ENCODE measurements at regions not wholly inside any gene's neighbourhood (a gene's known extent, or its start where the extent isn't known, plus 50 kb on each side); places are given as distances from the start of the nearest gene placed in this dataset.

DNA sequence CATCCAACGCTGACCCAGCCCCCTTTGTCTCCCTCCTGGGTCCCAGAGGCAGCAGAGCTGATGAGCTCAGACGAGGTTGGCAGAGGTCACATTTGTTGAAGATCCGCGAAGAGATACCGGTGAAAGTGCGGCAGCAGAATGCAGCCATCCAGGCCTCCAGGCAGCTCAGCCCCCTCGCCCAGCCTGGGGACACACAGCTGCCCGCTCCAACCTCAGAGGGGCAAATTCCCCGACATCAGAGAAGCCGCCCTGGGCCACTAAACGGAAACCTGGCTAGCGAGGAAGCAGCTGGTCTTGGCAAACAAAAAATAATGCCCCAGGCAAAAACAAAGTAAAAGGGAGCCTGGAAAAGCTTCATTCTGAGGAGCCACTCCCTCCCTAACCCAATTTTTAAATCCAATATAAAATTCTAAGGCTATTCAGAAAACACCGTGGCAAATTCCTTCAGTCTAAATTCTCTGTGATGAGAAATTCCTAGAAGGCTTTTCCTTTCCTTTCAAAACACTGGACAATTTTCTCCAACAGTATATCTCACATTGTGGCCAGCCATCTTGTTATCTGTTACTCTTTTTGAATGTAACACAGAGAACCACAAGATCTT is 262.4 kb downstream of the SS18 start:
- H3K9ac ChIP-seq (ENCODE audit: low read depth, low read length, poor library complexity, severe bottlenecking): no peak overlapping the region
- no peaks in the 10 kb centered on the region for H3K9me2 ChIP-seq (replicated peaks; ENCODE audit: low read depth, low read length)
- no peak overlapping the region for H3K4me3 ChIP-seq (ENCODE audit: low read length, poor library complexity, severe bottlenecking)
- TF ChIP-seq, protein P1, sequence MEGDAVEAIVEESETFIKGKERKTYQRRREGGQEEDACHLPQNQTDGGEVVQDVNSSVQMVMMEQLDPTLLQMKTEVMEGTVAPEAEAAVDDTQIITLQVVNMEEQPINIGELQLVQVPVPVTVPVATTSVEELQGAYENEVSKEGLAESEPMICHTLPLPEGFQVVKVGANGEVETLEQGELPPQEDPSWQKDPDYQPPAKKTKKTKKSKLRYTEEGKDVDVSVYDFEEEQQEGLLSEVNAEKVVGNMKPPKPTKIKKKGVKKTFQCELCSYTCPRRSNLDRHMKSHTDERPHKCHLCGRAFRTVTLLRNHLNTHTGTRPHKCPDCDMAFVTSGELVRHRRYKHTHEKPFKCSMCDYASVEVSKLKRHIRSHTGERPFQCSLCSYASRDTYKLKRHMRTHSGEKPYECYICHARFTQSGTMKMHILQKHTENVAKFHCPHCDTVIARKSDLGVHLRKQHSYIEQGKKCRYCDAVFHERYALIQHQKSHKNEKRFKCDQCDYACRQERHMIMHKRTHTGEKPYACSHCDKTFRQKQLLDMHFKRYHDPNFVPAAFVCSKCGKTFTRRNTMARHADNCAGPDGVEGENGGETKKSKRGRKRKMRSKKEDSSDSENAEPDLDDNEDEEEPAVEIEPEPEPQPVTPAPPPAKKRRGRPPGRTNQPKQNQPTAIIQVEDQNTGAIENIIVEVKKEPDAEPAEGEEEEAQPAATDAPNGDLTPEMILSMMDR (conservative IDR thresholded peaks at IDR 0.05; ENCODE audit: low read length): no peak
- no peak for TF ChIP-seq EZH2phosphoT487 (IDR thresholded peaks at IDR 0.05; ENCODE audit: borderline replicate concordance)
- no peaks in the 10 kb centered on the region for H3K36me3 ChIP-seq (ENCODE audit: insufficient read depth, low read length)
- no peaks in the 10 kb centered on the region for H3K79me2 ChIP-seq (ENCODE audit: insufficient read depth, low read length)
- no peaks in the 10 kb centered on the region for H4K20me1 ChIP-seq (ENCODE audit: insufficient read depth, low read length, poor library complexity, severe bottlenecking)
- H3F3A ChIP-seq (ENCODE audit: low read depth): no peaks in the 10 kb centered on the region
- no peak overlapping the region for H2AFZ ChIP-seq (ENCODE audit: low read length)
- H3K4me2 ChIP-seq (ENCODE audit: low read depth, low read length, poor library complexity, severe bottlenecking): no peak overlapping the region
- H3K27me3 ChIP-seq (ENCODE audit: insufficient read depth, low read length, poor library complexity, severe bottlenecking): peaks cover 28% of the 10 kb centered on the region
- no peaks in the 10 kb centered on the region for H3K9me3 ChIP-seq (ENCODE audit: insufficient read depth, low read depth, low read length)
- no peaks in the 10 kb centered on the region for H3K4me1 ChIP-seq (ENCODE audit: insufficient read depth, low read length, poor library complexity, severe bottlenecking)

DNA sequence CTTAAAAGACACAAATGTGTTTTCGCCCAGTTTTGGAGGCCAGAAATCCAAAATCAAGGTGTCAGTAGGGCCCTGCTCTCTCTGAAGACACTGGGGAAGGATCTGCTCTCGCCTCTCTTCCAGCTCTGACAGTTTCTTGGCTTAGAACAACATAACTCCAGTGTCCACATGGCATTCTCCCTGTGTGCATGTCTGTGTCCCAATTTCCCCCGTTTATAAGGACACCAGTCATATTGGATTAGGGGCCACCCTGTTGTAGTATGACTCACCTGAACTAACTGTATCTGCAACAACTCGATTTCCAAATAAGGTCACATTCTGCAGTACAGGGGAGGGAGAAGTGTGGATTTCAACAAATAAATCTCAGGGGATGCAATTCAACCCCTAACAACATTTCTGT is 263.2 kb downstream of the SS18 start:
- TF ChIP-seq, protein P1 (conservative IDR thresholded peaks at IDR 0.05; ENCODE audit: low read length): no peak
- no peak for TF ChIP-seq EZH2phosphoT487 (IDR thresholded peaks at IDR 0.05; ENCODE audit: borderline replicate concordance)
- no peaks in the 10 kb centered on the region for H4K20me1 ChIP-seq (ENCODE audit: insufficient read depth, low read length, poor library complexity, severe bottlenecking)
- no peaks in the 10 kb centered on the region for H3F3A ChIP-seq (ENCODE audit: low read depth)
- no peaks in the 10 kb centered on the region for H3K9me3 ChIP-seq (ENCODE audit: insufficient read depth, low read depth, low read length)
- peaks cover 31% of the 10 kb centered on the region for H3K27me3 ChIP-seq (ENCODE audit: insufficient read depth, low read length, poor library complexity, severe bottlenecking)
- H3K9me2 ChIP-seq (replicated peaks; ENCODE audit: low read depth, low read length): no peaks in the 10 kb centered on the region
- H3K4me1 ChIP-seq (ENCODE audit: insufficient read depth, low read length, poor library complexity, severe bottlenecking): no peaks in the 10 kb centered on the region
- H3K9ac ChIP-seq (ENCODE audit: low read depth, low read length, poor library complexity, severe bottlenecking): no peak overlapping the region
- H2AFZ ChIP-seq (ENCODE audit: low read length): no peak overlapping the region
- H3K4me3 ChIP-seq (ENCODE audit: low read length, poor library complexity, severe bottlenecking): no peak overlapping the region
- no peaks in the 10 kb centered on the region for H3K36me3 ChIP-seq (ENCODE audit: insufficient read depth, low read length)
- no peak overlapping the region for H3K4me2 ChIP-seq (ENCODE audit: low read depth, low read length, poor library complexity, severe bottlenecking)
- no peaks in the 10 kb centered on the region for H3K79me2 ChIP-seq (ENCODE audit: insufficient read depth, low read length)

DNA sequence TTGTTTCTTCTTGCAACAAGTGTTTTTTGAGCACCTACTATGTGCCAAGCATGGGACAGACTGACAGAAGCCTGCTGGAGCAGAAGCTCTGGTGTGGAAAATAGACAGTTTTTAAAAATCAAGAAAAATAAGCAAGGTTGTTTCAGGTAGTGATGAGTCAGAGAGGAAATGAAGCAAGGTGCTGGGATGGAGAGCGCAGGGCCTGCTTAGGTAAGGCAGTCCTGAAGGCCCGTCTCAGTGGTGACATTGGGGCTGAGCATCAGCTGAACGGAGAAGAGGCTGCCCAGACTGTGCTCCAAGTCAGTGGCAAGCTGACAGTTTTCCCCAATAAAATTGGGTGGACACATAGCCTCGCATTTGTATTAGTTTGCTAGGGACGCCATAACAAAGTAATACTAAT is 263.6 kb downstream of the SS18 start:
- Histone ChIP-seq H3K9me3 (ENCODE audit: insufficient read depth, low read depth, low read length) (no peaks in the 10 kb centered on the region), H3K4me1 (ENCODE audit: insufficient read depth, low read length, poor library complexity, severe bottlenecking) (no peaks in the 10 kb centered on the region), H3F3A (ENCODE audit: low read depth) (no peaks in the 10 kb centered on the region), H2AFZ (ENCODE audit: low read length) (no peak overlapping the region), H3K4me3 (ENCODE audit: low read length, poor library complexity, severe bottlenecking) (no peak overlapping the region), H3K9ac (ENCODE audit: low read depth, low read length, poor library complexity, severe bottlenecking) (no peak overlapping the region), H3K36me3 (ENCODE audit: insufficient read depth, low read length) (no peaks in the 10 kb centered on the region), H3K9me2 (replicated peaks; ENCODE audit: low read depth, low read length) (no peaks in the 10 kb centered on the region), H4K20me1 (ENCODE audit: insufficient read depth, low read length, poor library complexity, severe bottlenecking) (no peaks in the 10 kb centered on the region), H3K27me3 (ENCODE audit: insufficient read depth, low read length, poor library complexity, severe bottlenecking) (peaks cover 35% of the 10 kb centered on the region), H3K4me2 (ENCODE audit: low read depth, low read length, poor library complexity, severe bottlenecking) (no peak overlapping the region), H3K79me2 (ENCODE audit: insufficient read depth, low read length) (no peaks in the 10 kb centered on the region)
- no peak for TF ChIP-seq EZH2phosphoT487 (IDR thresholded peaks at IDR 0.05; ENCODE audit: borderline replicate concordance)
- TF ChIP-seq, protein P1 (conservative IDR thresholded peaks at IDR 0.05; ENCODE audit: low read length): no peak

Data from Loucy (cell line).